Gastrocnemius medialis (tissue), 4 donors: ENCODE measurements at regions not wholly inside any gene's neighbourhood (a gene's known extent, or its start where the extent isn't known, plus 50 kb on each side); places are given as distances from the start of the nearest gene placed in this dataset.

ENCODE experiments used
- ATAC-seq, 2 donors: fragments of 150-250 bp; one replicate each; pipeline ENCODE4 v1.9.1; 2016
- DNase-seq, 2 donors: peaks; one replicate each; pipeline ENCODE4 v3.0.0-alpha.2; 2019
- H3K27ac ChIP-seq, 4 donors: fragments of 200-600 bp; sonication (generic); 1 replicate in 1 of 4; 2 replicates in 3 of 4; pipeline ENCODE4 v1.5.1; 2016 to 2018; ENCODE audit warnings: mild to moderate bottlenecking in 2 of 4, moderate library complexity in 1 of 4
- H3K27me3 ChIP-seq, 3 donors: fragments of 200-600 bp; sonication (generic) in 2 of 3; 1 replicate in 1 of 3; 2 replicates in 2 of 3; pipeline versions ENCODE4 v1.5.1 to v1.6.0; 2016 to 2019; ENCODE audit warnings: mild to moderate bottlenecking in 1 of 3, moderate library complexity in 1 of 3
- H3K36me3 ChIP-seq, 2 donors: fragments of 200-600 bp; sonication (generic) in 1 of 2; one replicate each; pipeline ENCODE4 v1.5.1; 2017 to 2018
- H3K4me1 ChIP-seq, 2 donors: fragments of 200-600 bp; sonication (generic) in 1 of 2; one replicate each; pipeline ENCODE4 v1.5.1; 2016 to 2017; ENCODE audit warnings: mild to moderate bottlenecking in 2 of 2
- H3K4me3 ChIP-seq, 4 donors: fragments of 200-600 bp; sonication (generic) in 3 of 4; 1 replicate in 1 of 4; 2 replicates in 3 of 4; pipeline ENCODE4 v1.5.1; 2016 to 2019; ENCODE audit warnings: mild to moderate bottlenecking in 2 of 4
- H3K9me3 ChIP-seq, 3 donors: fragments of 200-600 bp; sonication (generic) in 2 of 3; 1 replicate in 1 of 3; 2 replicates in 2 of 3; pipeline ENCODE4 v1.5.1; 2016 to 2019
- CTCF ChIP-seq, 5 experiments: fragments of 450-650 bp in 3 of 5; fragments of 200-600 bp in 2 of 5; sonication (generic) in 2 of 5; IDR thresholded peaks in 4 of 5; conservative IDR thresholded peaks in 1 of 5; 1 replicate in 4 of 5; 2 replicates in 1 of 5; pipeline ENCODE4 v1.5.1; 2016 to 2019; ENCODE audit warnings: antibody characterized with exemption in 5 of 5, mild to moderate bottlenecking in 3 of 5, moderate library complexity in 3 of 5
- POLR2A ChIP-seq, 2 donors: fragments of 450-650 bp; IDR thresholded peaks; one replicate each; pipeline ENCODE4 v1.6.1; 2017; ENCODE audit warnings: antibody characterized with exemption in 2 of 2, mild to moderate bottlenecking in 2 of 2, moderate library complexity in 2 of 2
- in situ Hi-C, 4 donors: fragments of 200-750 bp; cut with MboI; loops; one replicate each; pipeline versions ENCODE4 v1.15.0 to v1.8.0; 2017; ENCODE audit warnings: low sequenced_read_pairs in 4 of 4
- intact Hi-C: fragments of 100-400 bp; cut with DNase I; formaldehyde crosslinking; loops from one replicate; pipeline ENCODE4 v1.15.1; 2023; ENCODE audit warnings: low total_unique reads

DNA sequence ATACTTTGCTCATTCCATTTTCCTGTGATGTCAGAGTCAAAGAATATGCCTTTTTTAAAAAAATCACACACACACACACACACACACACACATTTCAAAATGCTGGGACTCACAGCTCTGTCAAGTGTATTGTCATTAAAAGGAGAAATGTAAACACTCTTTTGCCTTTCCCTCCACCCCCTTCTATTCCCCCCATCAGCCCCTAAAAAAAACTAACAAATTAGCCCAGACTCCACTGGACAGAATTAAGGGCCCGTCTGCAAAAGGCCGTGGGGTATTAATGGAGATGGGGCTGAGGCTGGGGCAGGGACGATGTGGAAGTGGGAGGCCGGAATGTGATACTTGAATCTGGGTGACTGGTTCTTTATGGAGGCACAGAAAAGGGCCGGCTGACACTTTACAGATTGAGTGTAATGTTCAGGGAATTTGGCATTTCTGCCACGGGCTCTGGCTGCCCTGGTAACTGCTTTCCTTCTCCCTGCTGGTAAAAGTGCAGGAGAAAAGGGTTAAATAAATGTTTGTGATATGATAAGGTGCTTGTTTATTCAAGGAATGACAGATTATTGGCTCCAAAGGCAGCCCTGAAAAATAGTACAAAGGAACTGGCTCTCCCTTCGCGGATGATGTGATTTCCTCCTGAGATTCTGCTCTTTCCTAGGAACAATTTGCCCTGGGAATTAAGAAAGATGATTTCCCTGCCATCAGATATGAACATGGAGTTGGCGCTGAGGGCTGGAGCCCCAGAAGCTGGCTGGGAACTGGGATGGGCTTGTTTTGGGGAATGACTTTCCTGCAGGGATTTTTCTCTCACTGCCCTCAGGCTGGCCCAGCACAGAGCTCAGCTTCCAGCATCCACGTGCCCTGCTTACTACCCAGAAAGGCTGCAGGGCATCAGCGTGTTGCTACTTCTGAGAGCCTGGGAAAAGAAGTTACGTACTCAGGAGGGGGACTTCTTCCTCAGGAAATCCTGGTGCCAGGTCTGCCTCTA, 52.8 kb upstream of the CTAGE1 start:
- Histone ChIP-seq H3K4me3 (no peak overlapping the region), H3K4me1 (no peaks in the 10 kb centered on the region)
- intact Hi-C loops: no loop called here

DNA sequence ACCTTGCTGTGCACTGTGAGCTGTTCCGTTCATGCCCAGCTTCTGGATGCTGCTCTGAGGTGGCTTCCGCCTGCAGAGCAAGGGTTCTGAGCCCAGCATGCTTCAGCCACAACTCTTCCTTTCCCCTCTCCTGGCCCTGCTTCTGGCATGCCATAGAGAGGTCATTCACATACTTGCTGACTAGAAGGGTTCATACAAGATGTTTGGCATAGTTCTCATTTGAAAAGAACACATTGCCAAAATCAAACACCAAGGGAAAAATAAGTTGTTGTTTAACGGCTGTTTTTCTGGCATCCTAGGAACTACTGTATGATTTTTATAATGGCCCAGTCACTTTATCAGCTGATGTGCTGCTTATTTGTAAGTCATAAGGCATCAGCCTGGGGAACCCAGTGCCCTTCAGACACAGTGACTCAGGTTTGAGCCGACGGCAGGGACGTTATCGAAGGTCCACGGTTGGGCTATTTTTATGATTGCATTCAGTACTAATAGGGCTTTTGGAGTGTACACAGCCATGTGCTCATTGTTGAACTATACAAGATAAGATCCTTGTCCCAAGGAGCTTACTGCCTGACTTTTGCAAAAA, 53.9 kb upstream of the CTAGE1 start:
- TF ChIP-seq POLR2A (IDR thresholded peaks at IDR 0.05): no peak
- no peak for TF ChIP-seq CTCF (IDR thresholded peaks at IDR 0.05 in 4 of 5, conservative IDR thresholded peaks at IDR 0.05 in 1 of 5)
- Histone ChIP-seq H3K9me3 (no peaks in the 10 kb centered on the region), H3K4me3 (no peak overlapping the region), H3K27me3 (no peaks in the 10 kb centered on the region), H3K27ac (no peak overlapping the region), H3K36me3 (no peaks in the 10 kb centered on the region), H3K4me1 (no peaks in the 10 kb centered on the region)
- ATAC-seq (no peak), DNase-seq (no peak)
- in situ Hi-C loops: no loop called here
- intact Hi-C loops: no loop called here

More for the DNA sequence above, 52.8 kb upstream of the CTAGE1 start:
- Histone ChIP-seq H3K27me3 (no peaks in the 10 kb centered on the region), H3K36me3 (no peaks in the 10 kb centered on the region), H3K9me3 (no peaks in the 10 kb centered on the region), H3K27ac (no peak overlapping the region)
- TF ChIP-seq CTCF (IDR thresholded peaks at IDR 0.05 in 4 of 5, conservative IDR thresholded peaks at IDR 0.05 in 1 of 5) (no peak), POLR2A (IDR thresholded peaks at IDR 0.05) (no peak)
- in situ Hi-C loops: no loop called here
- DNase-seq (no peak), ATAC-seq (no peak)

- H3K27ac ChIP-seq: no peak overlapping the region
- no peak for ATAC-seq
- DNase-seq: no peak
- no peaks in the 10 kb centered on the region for H3K36me3 ChIP-seq
- no peaks in the 10 kb centered on the region for H3K9me3 ChIP-seq
- H3K27me3 ChIP-seq: no peaks in the 10 kb centered on the region
- no peaks in the 10 kb centered on the region for H3K4me1 ChIP-seq
- TF ChIP-seq POLR2A (IDR thresholded peaks at IDR 0.05): no peak
- H3K4me3 ChIP-seq: no peak overlapping the region
- in situ Hi-C loops (no loop called here), intact Hi-C loops (no loop called here)
Measured at GRCh38 chr18:22473366-22473765, 55.7 kb upstream of the CTAGE1 start.

DNA sequence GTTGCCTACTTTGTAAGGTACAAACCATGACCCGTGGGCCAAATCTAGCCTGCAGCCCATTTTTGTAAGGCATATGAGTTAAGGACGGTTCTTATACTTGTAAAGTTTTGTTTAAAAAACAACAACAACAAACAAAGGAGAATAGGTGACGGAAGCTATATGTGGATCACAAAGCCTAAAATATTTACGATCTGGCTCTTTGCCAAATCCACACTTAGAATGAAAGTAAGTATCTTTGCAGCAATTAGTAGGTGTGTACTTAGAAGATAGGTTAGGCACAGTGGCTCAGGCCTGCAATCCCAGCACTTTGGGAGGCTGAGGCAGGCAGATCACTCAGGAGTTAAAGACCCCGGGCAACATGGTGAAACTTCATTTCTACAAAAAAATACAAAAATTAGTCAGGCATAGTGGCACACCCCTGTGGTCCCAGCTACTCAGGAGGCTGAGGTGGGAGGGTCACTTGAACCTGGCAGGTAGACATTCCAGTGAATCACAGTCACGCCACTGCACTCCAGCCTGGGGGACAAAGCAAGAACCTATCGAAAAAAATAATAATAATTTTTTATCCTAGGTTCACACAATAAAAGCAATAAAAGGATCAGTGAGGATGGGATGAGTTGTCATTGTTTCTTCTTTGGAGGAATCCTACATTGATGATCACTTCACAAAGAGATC, 57.8 kb upstream of the CTAGE1 start:
- ATAC-seq (no peak), DNase-seq (no peak)
- intact Hi-C loops: no loop called here
- TF ChIP-seq POLR2A (IDR thresholded peaks at IDR 0.05): no peak
- no peak for TF ChIP-seq CTCF (IDR thresholded peaks at IDR 0.05 in 4 of 5, conservative IDR thresholded peaks at IDR 0.05 in 1 of 5)
- in situ Hi-C loops: no loop called here
- Histone ChIP-seq H3K27ac (no peak overlapping the region), H3K9me3 (no peaks in the 10 kb centered on the region), H3K4me1 (no peaks in the 10 kb centered on the region), H3K36me3 (no peaks in the 10 kb centered on the region), H3K27me3 (no peaks in the 10 kb centered on the region), H3K4me3 (no peak overlapping the region)

DNA sequence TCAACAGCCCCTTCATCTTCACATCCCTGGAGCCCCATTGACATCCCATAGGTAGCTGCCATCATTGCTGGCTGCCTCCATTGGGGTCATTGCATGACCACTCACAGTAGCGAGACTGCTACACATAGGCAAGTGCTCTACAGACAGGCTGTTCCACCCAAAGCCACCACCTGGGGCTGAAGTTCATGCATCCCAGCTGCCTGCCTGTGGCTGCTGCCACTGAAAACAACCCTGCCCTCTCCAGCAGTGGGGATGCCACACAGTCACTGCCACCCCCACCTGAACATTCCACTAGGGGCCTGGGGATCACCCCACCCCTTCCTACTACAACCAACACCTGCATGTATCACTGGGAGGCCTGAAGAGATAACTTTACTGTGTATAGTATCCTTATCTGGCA, 59.5 kb upstream of the CTAGE1 start:
- H3K27me3 ChIP-seq: no peaks in the 10 kb centered on the region
- intact Hi-C loops (no loop called here), in situ Hi-C loops (no loop called here)
- H3K4me3 ChIP-seq: no peak overlapping the region
- no peaks in the 10 kb centered on the region for H3K36me3 ChIP-seq
- TF ChIP-seq CTCF (IDR thresholded peaks at IDR 0.05 in 4 of 5, conservative IDR thresholded peaks at IDR 0.05 in 1 of 5) (no peak), POLR2A (IDR thresholded peaks at IDR 0.05) (no peak)
- no peaks in the 10 kb centered on the region for H3K9me3 ChIP-seq
- ATAC-seq (no peak), DNase-seq (no peak)
- H3K27ac ChIP-seq: no peak overlapping the region
- H3K4me1 ChIP-seq: no peaks in the 10 kb centered on the region
